H9 (cell line): ENCODE measurements at regions not wholly inside any gene's neighbourhood (a gene's known extent, or its start where the extent isn't known, plus 50 kb on each side); places are given as distances from the start of the nearest gene placed in this dataset.

Experiments
- DNase-seq: peaks from one replicate; pipeline ENCODE4 v3.0.0-alpha.2; 2017
- H2AFZ ChIP-seq: one replicate; pipeline ENCODE4 v1.6.1; 2013; ENCODE audit warnings: mild to moderate bottlenecking, low read length, control low read depth, moderate library complexity
- H2AK5ac ChIP-seq: 2 replicates; pipeline ENCODE4 v1.6.1; 2013; ENCODE audit warnings: low read length, control low read depth, mixed read lengths; ENCODE audit not compliant: insufficient read length
- H2BK120ac ChIP-seq: one replicate; pipeline ENCODE4 v1.6.1; 2013; ENCODE audit warnings: low read depth, mild to moderate bottlenecking, low read length, control low read depth, inconsistent platforms; ENCODE audit not compliant: poor library complexity, severe bottlenecking
- H2BK12ac ChIP-seq: 2 replicates; pipeline ENCODE4 v1.6.1; 2013; ENCODE audit warnings: low read length, control low read depth, mixed read lengths, low read depth; ENCODE audit not compliant: insufficient read length
- H2BK15ac ChIP-seq: 2 replicates; pipeline ENCODE4 v1.6.1; 2013; ENCODE audit warnings: low read depth, low read length, control low read depth
- H2BK20ac ChIP-seq: one replicate; pipeline ENCODE4 v1.6.1; 2013; ENCODE audit warnings: low read depth, mild to moderate bottlenecking, low read length, control low read depth, inconsistent platforms; ENCODE audit not compliant: poor library complexity, severe bottlenecking
- H2BK5ac ChIP-seq: 2 replicates; pipeline ENCODE4 v1.6.1; 2013; ENCODE audit warnings: low read length, control low read depth, mixed read lengths; ENCODE audit not compliant: insufficient read length
- H3K14ac ChIP-seq: 2 replicates; pipeline ENCODE4 v1.6.1; 2013; ENCODE audit warnings: low read length, control low read depth; ENCODE audit not compliant: insufficient read depth
- H3K18ac ChIP-seq: 2 replicates; pipeline ENCODE4 v1.6.1; 2013; ENCODE audit warnings: low read depth, mild to moderate bottlenecking, mixed read lengths, low read length, control low read depth; ENCODE audit not compliant: insufficient read length
- H3K23ac ChIP-seq: 2 replicates; pipeline ENCODE4 v1.6.1; 2013; ENCODE audit warnings: low read length, control low read depth, mixed read lengths, low read depth; ENCODE audit not compliant: insufficient read length
- H3K23me2 ChIP-seq: 2 replicates; pipeline ENCODE4 v1.6.1; 2013; ENCODE audit warnings: low read depth, mild to moderate bottlenecking, mixed read lengths, low read length, control low read depth; ENCODE audit not compliant: insufficient read length, poor library complexity, severe bottlenecking
- H3K27ac ChIP-seq: 2 replicates; pipeline ENCODE4 v1.5.1; 2013; ENCODE audit warnings: low read length, control low read depth, mixed read lengths, low read depth; ENCODE audit not compliant: insufficient read length
- H3K27me3 ChIP-seq: 2 replicates; pipeline ENCODE4 v1.6.1; 2013; ENCODE audit warnings: low read length, control low read depth, inconsistent platforms; ENCODE audit not compliant: insufficient read depth
- H3K4ac ChIP-seq: 2 replicates; pipeline ENCODE4 v1.6.1; 2013; ENCODE audit warnings: low read depth, mild to moderate bottlenecking, control low read depth, inconsistent platforms, low read length, moderate library complexity
- H3K4me1 ChIP-seq: 2 replicates; pipeline ENCODE4 v1.6.1; 2013; ENCODE audit warnings: low read length, control low read depth, inconsistent platforms; ENCODE audit not compliant: insufficient read depth
- H3K4me2 ChIP-seq: 2 replicates; pipeline ENCODE4 v1.6.1; 2013; ENCODE audit warnings: low read length, control low read depth, mixed read lengths; ENCODE audit not compliant: insufficient read length, insufficient read depth
- H3K56ac ChIP-seq: 2 replicates; pipeline ENCODE4 v1.6.1; 2013; ENCODE audit warnings: low read depth, mild to moderate bottlenecking, mixed read lengths, low read length, control low read depth; ENCODE audit not compliant: insufficient read length
- H3K79me1 ChIP-seq: 2 replicates; pipeline ENCODE4 v1.6.1; 2013; ENCODE audit warnings: low read depth, mild to moderate bottlenecking, moderate library complexity, low read length, control low read depth, inconsistent platforms; ENCODE audit not compliant: insufficient read depth, poor library complexity, severe bottlenecking
- H3K79me2 ChIP-seq: 2 replicates; pipeline ENCODE4 v1.6.1; 2013; ENCODE audit warnings: low read length, control low read depth, inconsistent platforms; ENCODE audit not compliant: insufficient read depth
- H3K9ac ChIP-seq: 2 replicates; pipeline ENCODE4 v1.6.1; 2013; ENCODE audit warnings: low read length, control low read depth, mixed read lengths; ENCODE audit not compliant: insufficient read length; ENCODE audit errors: extremely low read depth
- H3K9me3 ChIP-seq: one replicate; pipeline ENCODE4 v1.6.1; 2013; ENCODE audit warnings: low read depth, low read length, inconsistent platforms; ENCODE audit not compliant: control insufficient read depth
- H3T11ph ChIP-seq: one replicate; pipeline ENCODE4 v1.6.1; 2013; ENCODE audit warnings: mild to moderate bottlenecking, low read length, control low read depth, inconsistent platforms
- H4K20me1 ChIP-seq: one replicate; pipeline ENCODE4 v1.6.1; 2013; ENCODE audit not compliant: control insufficient read depth, insufficient read length, insufficient read depth
- H4K5ac ChIP-seq: 2 replicates; pipeline ENCODE4 v1.6.1; 2013; ENCODE audit warnings: low read depth, mild to moderate bottlenecking, mixed read lengths, low read length, control low read depth; ENCODE audit not compliant: insufficient read length
- H4K8ac ChIP-seq: replicated peaks from 2 replicates; pipeline ENCODE4 v1.6.1; 2013; ENCODE audit warnings: low read length, control low read depth, mixed read lengths, low read depth; ENCODE audit not compliant: insufficient read length
- H4K91ac ChIP-seq: 2 replicates; pipeline ENCODE4 v1.6.1; 2013; ENCODE audit warnings: low read depth, mild to moderate bottlenecking, moderate library complexity, mixed read lengths, low read length, control low read depth; ENCODE audit not compliant: insufficient read length
- H3K27ac Mint-ChIP-seq, 3 experiments: 2 replicates in 2 of 3; 3 replicates in 1 of 3; pipeline ENCODE4 v1.8.0; 2020 to 2021; ENCODE audit warnings: mixed read lengths in 3 of 3, mild to moderate bottlenecking in 1 of 3, moderate library complexity in 1 of 3
- H3K27me3 Mint-ChIP-seq: 2 replicates; pipeline ENCODE4 v1.8.0; 2021; ENCODE audit warnings: low read depth, mild to moderate bottlenecking, moderate library complexity, mixed read lengths
- H3K36me3 Mint-ChIP-seq, 3 experiments: 2 replicates in 2 of 3; 3 replicates in 1 of 3; pipeline ENCODE4 v1.8.0; 2020 to 2021; ENCODE audit warnings: low read depth in 3 of 3, mixed read lengths in 3 of 3; ENCODE audit not compliant: insufficient read depth in 1 of 3
- H3K4me1 Mint-ChIP-seq, 2 experiments: 2 replicates each; pipeline ENCODE4 v1.8.0; 2020; ENCODE audit warnings: mixed read lengths in 2 of 2
- H3K4me3 Mint-ChIP-seq, 2 experiments: 2 replicates in 1 of 2; 3 replicates in 1 of 2; pipeline ENCODE4 v1.8.0; 2020 to 2021; ENCODE audit warnings: mild to moderate bottlenecking in 2 of 2, mixed read lengths in 2 of 2, moderate library complexity in 1 of 2
- H3K9me3 Mint-ChIP-seq, 2 experiments: 2 replicates in 1 of 2; 3 replicates in 1 of 2; pipeline ENCODE4 v1.8.0; 2020; ENCODE audit warnings: mild to moderate bottlenecking in 2 of 2, mixed read lengths in 2 of 2, moderate library complexity in 1 of 2
- CTCF ChIP-seq: fragments of 200-600 bp; sonication (generic); conservative IDR thresholded peaks from 3 replicates; pipeline ENCODE4 v1.8.0; 2021; ENCODE audit warnings: antibody characterized with exemption, mild to moderate bottlenecking
- WGBS: extraction: QIAGEN DNeasy Blood & Tissue Kit; methylation state at CpG from one replicate; pipeline ENCODE4 v1.1.7; 2013; ENCODE audit warnings: missing lambda C conversion rate, low lambda C conversion rate, mixed read lengths; ENCODE audit not compliant: insufficient read length; ENCODE audit errors: extremely low coverage; 5-methylcytosine and 5-hydroxymethylcytosine counted together

GRCh38 chr4:127229855-127230608 is 402.7 kb upstream of the INTU start:
- Histone ChIP-seq H3K9ac (no peak overlapping the region), H3K23me2 (no peaks in the 10 kb centered on the region), H3K27ac (no peak overlapping the region), H3K79me2 (no peaks in the 10 kb centered on the region), H4K91ac (no peak overlapping the region), H3K9me3 (no peaks in the 10 kb centered on the region), H3K56ac (no peak overlapping the region), H4K8ac (no peak overlapping the region), H2BK20ac (no peak overlapping the region), H2BK15ac (no peak overlapping the region), H2BK5ac (no peak overlapping the region), H2AFZ (no peak overlapping the region), H4K5ac (no peak overlapping the region), H3K4ac (no peak overlapping the region), H3K4me1 (no peaks in the 10 kb centered on the region), H3K14ac (no peak overlapping the region), H3K27me3 (no peaks in the 10 kb centered on the region), H3T11ph (no peak overlapping the region), H3K79me1 (no peaks in the 10 kb centered on the region), H4K20me1 (no peaks in the 10 kb centered on the region), H2AK5ac (no peak overlapping the region), H3K23ac (no peak overlapping the region), H3K18ac (no peak overlapping the region), H3K4me2 (no peak overlapping the region), H2BK120ac (no peak overlapping the region), H2BK12ac (no peak overlapping the region)
- 0 out of 4 replicates have a peak, but pooled peaks cover 0 to 5% of the 10 kb centered on the region in 2 experiments for H3K4me1 Mint-ChIP-seq
- no peak for TF ChIP-seq CTCF
- no peaks in the 10 kb centered on the region for H3K27me3 Mint-ChIP-seq
- H3K4me3 Mint-ChIP-seq = no peak overlapping the region
- no peak overlapping the region for H3K27ac Mint-ChIP-seq
- no CpG with 5 or more reads among the region's 3 CpGs for WGBS
- no peaks in the 10 kb centered on the region for H3K9me3 Mint-ChIP-seq
- no peaks in the 10 kb centered on the region for H3K36me3 Mint-ChIP-seq
- no peak for DNase-seq
